NB4 (cell line): ENCODE measurements at regions not wholly inside any gene's neighbourhood (a gene's known extent, or its start where the extent isn't known, plus 50 kb on each side); places are given as distances from the start of the nearest gene placed in this dataset.

Experiments used
- CTCF ChIP-seq: IDR thresholded peaks from one replicate; pipeline ENCODE4 v1.5.1; 2012; ENCODE audit warnings: low read depth, low read length
- MAX ChIP-seq: IDR thresholded peaks from 2 replicates; pipeline ENCODE4 v1.6.1; 2011; ENCODE audit warnings: low read depth, low read length
- POLR2A ChIP-seq: IDR thresholded peaks from 2 replicates; pipeline ENCODE4 v1.6.1; 2011; ENCODE audit warnings: mild to moderate bottlenecking; ENCODE audit not compliant: insufficient read length; ENCODE audit errors: extremely low read depth

- TF ChIP-seq CTCF (no peak), POLR2A (no peak), MAX (no peak)
Observed at GRCh38 chr14:38309522-38310277, 53.8 kb upstream of the CLEC14A start.
